ENCODE measurements at regions not wholly inside any gene's neighbourhood (a gene's known extent, or its start where the extent isn't known, plus 50 kb on each side); places are given as distances from the start of the nearest gene placed in this dataset.
"Not testable (repeated sequence)": the region's sequence is repeated elsewhere in the genome, so short reads cannot be mapped to it uniquely, and the experiment has no call there.

DNA sequence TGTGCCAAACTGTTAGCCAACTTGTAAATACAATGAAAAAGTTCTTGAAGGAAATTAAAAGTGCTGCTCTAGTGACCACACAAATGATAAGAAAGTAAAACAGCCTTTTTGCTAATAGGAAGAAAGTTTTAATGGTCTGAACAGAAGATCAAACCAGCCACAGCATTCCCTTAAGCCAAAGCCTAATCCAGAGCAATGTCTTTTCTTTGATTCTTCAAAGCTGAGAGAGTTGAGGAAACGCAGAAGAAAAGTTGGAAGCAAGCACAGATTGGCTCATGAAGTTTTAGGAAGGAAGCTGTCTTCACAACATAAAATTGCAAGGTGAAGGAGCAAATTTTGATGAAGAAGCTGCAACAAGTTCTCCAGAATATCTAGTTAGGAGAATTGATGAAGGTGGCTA is 213.8 kb downstream of the ATXN7L3B start:
- no peaks in the 10 kb centered on the region for H3K36me3 ChIP-seq
- H3K4me1 ChIP-seq, result no peaks in the 10 kb centered on the region
- H3K27ac ChIP-seq, result no peak overlapping the region
- H3K9me3 ChIP-seq, result no peaks in the 10 kb centered on the region
- H3K4me3 ChIP-seq, result no peak overlapping the region
- intact Hi-C loops (cut with DNase I; ENCODE audit: low total_unique reads), result no loop called here
- no peak for TF ChIP-seq CTCF (IDR thresholded peaks at IDR 0.05)
- no peaks in the 10 kb centered on the region for H3K27me3 ChIP-seq
- DNase-seq, result no peak

DNA sequence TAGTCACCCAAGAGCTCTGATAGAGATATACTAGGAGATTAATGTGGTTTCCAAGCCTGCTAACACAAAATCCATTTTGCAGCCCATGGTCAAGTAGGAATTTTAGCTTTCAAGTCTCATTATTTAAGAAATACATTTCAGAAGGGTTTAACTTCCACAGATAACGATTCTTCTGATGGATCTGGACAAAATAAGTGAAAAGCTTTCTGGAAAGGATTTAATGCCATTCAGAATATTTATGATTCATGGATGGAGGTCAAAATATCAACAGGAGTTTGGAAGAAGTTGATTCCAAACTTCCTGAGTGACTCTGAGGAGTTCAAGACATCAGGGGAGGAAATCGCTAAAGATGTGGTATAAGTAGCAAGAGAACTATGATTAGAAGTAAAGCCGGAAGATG is 214.6 kb downstream of the ATXN7L3B start:
- H3K27me3 ChIP-seq, result no peaks in the 10 kb centered on the region
- no peak for TF ChIP-seq CTCF (IDR thresholded peaks at IDR 0.05)

DNA sequence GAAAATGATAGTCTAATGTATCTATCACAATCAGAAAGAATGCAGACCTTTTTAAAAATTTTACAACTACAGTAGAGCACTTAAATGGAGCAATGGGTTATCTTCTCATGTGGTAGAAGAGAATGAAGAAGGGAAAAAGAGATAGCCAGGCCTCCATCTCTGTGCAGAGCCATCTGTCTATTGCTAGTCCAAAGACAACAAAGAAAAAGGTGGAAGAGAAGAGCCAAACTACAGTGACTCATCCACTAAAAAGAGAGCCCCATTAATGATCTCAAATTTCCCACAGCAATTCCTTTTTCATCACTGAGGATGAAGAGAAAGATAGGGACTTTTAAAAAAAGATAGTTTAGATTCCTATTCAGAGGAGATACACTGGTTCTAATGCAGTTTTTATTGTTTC is 232.9 kb downstream of the ATXN7L3B start:
- no peak for DNase-seq
- Histone ChIP-seq H3K4me1 (no peaks in the 10 kb centered on the region), H3K9me3 (no peaks in the 10 kb centered on the region), H3K4me3 (no peak overlapping the region), H3K36me3 (no peaks in the 10 kb centered on the region), H3K27ac (no peak overlapping the region), H3K27me3 (no peaks in the 10 kb centered on the region)
- TF ChIP-seq CTCF (IDR thresholded peaks at IDR 0.05), result no peak
- intact Hi-C loops (cut with DNase I; ENCODE audit: low total_unique reads), result no loop called here

More for the DNA sequence above, 214.6 kb downstream of the ATXN7L3B start:
- Histone ChIP-seq H3K4me1 (no peaks in the 10 kb centered on the region), H3K9me3 (no peaks in the 10 kb centered on the region), H3K36me3 (no peaks in the 10 kb centered on the region), H3K4me3 (no peak overlapping the region), H3K27ac (no peak overlapping the region)
- intact Hi-C loops (cut with DNase I; ENCODE audit: low total_unique reads), result no loop called here
- DNase-seq, result no peak

DNA sequence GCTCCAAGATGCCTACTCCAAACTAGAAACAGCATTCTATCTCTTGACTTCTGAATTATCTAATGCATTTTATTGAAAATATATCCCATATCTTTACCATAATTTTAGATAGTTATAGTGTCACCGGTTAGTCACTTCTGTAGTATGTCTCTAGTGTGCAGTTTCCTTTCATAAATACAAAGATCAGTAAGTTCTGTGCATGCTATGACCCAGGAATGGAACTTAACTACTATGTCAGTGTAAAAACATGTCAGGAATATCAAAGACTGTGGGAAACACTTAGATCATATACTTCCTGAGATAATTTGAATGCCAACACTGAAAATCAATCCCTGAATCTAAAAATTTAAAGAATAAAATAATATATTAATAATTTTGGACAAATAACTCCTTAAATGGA is 237.6 kb downstream of the ATXN7L3B start:
- Histone ChIP-seq H3K4me3 (no peak overlapping the region), H3K4me1 (no peaks in the 10 kb centered on the region), H3K36me3 (no peaks in the 10 kb centered on the region), H3K27me3 (no peaks in the 10 kb centered on the region), H3K27ac (no peak overlapping the region), H3K9me3 (no peaks in the 10 kb centered on the region)
- no peak for DNase-seq
- intact Hi-C loops (cut with DNase I; ENCODE audit: low total_unique reads), result no loop called here
- no peak for TF ChIP-seq CTCF (IDR thresholded peaks at IDR 0.05)

DNA sequence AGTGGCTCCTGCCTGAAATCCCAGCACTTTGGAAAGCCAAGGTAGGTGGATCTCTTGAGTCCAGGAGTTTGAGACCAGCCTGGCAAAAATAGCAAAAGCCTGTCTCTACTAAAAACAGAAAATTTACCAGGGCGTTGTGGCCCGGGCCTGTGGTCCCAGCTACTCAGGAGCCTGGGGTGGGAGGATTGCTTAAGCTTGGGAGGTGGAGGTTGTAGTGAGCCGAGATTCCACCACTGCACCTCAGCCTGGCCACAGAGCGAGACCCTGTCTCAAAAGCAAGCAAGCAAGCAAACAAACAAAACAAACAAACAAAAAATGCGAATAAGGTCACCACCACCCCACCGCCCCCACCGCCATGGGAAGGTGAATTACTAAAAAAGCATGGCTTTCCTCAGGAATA is 238.7 kb downstream of the ATXN7L3B start:
- TF ChIP-seq CTCF (IDR thresholded peaks at IDR 0.05), result no peak

DNA sequence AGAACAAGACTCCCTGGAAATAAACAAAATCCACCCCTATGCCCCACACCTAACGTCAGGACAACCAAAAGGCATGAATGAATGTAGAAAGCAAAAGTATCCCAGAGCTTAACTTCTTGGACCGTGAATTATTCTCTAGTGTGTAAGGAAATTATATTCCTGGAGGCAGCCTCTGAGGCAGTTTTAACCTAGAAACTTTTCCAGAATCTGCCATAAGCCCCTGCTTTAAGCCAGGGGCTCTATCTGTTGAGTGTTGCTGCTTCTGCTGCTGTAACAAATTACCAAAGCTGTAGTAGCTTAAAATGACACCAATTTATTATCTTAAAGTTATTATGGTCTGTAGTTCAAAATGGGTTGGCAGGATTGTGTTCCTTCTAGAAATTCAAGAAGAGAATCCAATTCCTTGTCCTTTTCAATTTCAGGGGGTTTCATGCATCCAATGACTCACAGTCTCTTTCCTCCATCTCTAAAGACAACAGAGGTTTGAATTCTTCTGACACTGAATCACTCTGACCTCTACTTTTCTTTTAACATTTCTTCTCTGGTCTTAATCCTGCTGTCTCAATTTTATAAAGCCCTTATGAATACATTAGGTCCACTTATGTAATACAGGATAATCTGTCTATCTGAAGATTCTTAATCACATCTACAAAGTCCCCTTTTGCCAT is 242.7 kb downstream of the ATXN7L3B start:
- intact Hi-C loops (cut with DNase I; ENCODE audit: low total_unique reads), result no loop called here
- Histone ChIP-seq H3K27me3 (no peaks in the 10 kb centered on the region), H3K36me3 (no peaks in the 10 kb centered on the region), H3K27ac (no peak overlapping the region), H3K4me1 (no peaks in the 10 kb centered on the region), H3K9me3 (no peaks in the 10 kb centered on the region), H3K4me3 (no peak overlapping the region)
- TF ChIP-seq CTCF (IDR thresholded peaks at IDR 0.05), result no peak
- no peak for DNase-seq

More for the DNA sequence above, 238.7 kb downstream of the ATXN7L3B start:
- intact Hi-C loops (cut with DNase I; ENCODE audit: low total_unique reads), result no loop called here
- Histone ChIP-seq H3K27me3 (no peaks in the 10 kb centered on the region), H3K27ac (no peak overlapping the region), H3K9me3 (no peaks in the 10 kb centered on the region), H3K4me1 (no peaks in the 10 kb centered on the region), H3K36me3 (no peaks in the 10 kb centered on the region), H3K4me3 (no peak overlapping the region)
- no peak for DNase-seq

DNA sequence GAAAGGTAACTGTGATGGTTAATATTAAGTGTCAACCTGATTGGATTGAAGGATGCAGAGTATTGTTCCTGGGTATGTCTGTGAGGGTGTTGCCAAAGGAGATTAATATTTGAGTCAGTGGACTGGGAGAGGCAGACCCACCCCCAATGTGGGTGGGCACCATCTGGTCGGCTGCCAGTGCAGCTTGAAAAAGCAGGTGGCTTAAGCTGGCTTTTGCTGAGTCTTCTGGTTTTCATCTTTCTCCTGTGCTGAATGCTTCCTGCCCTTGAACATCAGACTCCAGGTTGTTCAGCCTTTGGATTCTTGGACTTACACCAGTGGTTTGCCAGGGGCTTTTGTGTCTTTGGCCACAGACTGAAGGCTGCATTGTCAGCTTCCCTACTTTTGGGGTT is 243.2 kb downstream of the ATXN7L3B start:
- H3K36me3 ChIP-seq; intact Hi-C loops (cut with DNase I; ENCODE audit: low total_unique reads); H3K9me3 ChIP-seq; H3K27ac ChIP-seq; DNase-seq; H3K4me3 ChIP-seq; H3K27me3 ChIP-seq; H3K4me1 ChIP-seq: not testable (repeated sequence)
